ENCODE measurements at regions not wholly inside any gene's neighbourhood (a gene's known extent, or its start where the extent isn't known, plus 50 kb on each side); places are given as distances from the start of the nearest gene placed in this dataset.

- CTCF ChIA-PET: no interaction called here
- FAIRE-seq: no peak
- TF ChIP-seq RCOR1 (IDR thresholded peaks at IDR 0.05; ENCODE audit: low read depth, low read length) (no peak), CHD2 (IDR thresholded peaks at IDR 0.05; ENCODE audit: low read length, partially characterized antibody) (no peak), NPAS2 (CRISPR knock-in tag; IDR thresholded peaks at IDR 0.05; ENCODE audit: borderline replicate concordance) (no peak), HES2 (IDR thresholded peaks at IDR 0.05) (no peak), NFE2L2 (conservative IDR thresholded peaks at IDR 0.05; ENCODE audit: low read length) (no peak), ATOH8 (CRISPR knock-in tag; IDR thresholded peaks at IDR 0.05; ENCODE audit: low read depth) (no peak), HEYL (CRISPR knock-in tag; IDR thresholded peaks at IDR 0.05) (no peak), EHMT2 (IDR thresholded peaks at IDR 0.05; ENCODE audit: low read depth) (no peak), JUN (IDR thresholded peaks at IDR 0.05) (no peak), RFX5 (IDR thresholded peaks at IDR 0.05) (no peak)
- TF ChIP-seq, protein P1, sequence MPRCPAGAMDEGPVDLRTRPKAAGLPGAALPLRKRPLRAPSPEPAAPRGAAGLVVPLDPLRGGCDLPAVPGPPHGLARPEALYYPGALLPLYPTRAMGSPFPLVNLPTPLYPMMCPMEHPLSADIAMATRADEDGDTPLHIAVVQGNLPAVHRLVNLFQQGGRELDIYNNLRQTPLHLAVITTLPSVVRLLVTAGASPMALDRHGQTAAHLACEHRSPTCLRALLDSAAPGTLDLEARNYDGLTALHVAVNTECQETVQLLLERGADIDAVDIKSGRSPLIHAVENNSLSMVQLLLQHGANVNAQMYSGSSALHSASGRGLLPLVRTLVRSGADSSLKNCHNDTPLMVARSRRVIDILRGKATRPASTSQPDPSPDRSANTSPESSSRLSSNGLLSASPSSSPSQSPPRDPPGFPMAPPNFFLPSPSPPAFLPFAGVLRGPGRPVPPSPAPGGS (IDR thresholded peaks at IDR 0.05): no peak
- DNase-seq (ENCODE audit: low read depth in 1 of 2, low spot score in 1 of 2): no peak
- ATAC-seq: no peak
- H3K27ac ChIP-seq: no peak overlapping the region
- WGBS (ENCODE audit: missing lambda C conversion rate): 31% methylated on average over 5 of the region's 5 CpGs
- H3K4me1 ChIP-seq: no peaks in the 10 kb centered on the region
- H3K9me3 ChIP-seq: no peaks in the 10 kb centered on the region
- POLR2A ChIA-PET: no interaction called here
- H3K4me3 ChIP-seq: no peak overlapping the region
- H3K4me2 ChIP-seq: no peak overlapping the region
Measured at GRCh38 chr4:163911891-163912290, 417.4 kb downstream of the TMA16 start.

GRCh38 chr4:163913571-163913970 lies 419.1 kb downstream of the TMA16 start:
- Histone ChIP-seq H3K4me3 (no peak overlapping the region), H3K9me3 (no peaks in the 10 kb centered on the region), H3K4me2 (no peak overlapping the region), H3K27ac (no peak overlapping the region), H3K4me1 (no peaks in the 10 kb centered on the region)
- no peak for FAIRE-seq
- 33% methylated on average over 4 of the region's 4 CpGs for WGBS (ENCODE audit: missing lambda C conversion rate)
- CTCF ChIA-PET: no interaction called here
- no peak for ATAC-seq
- POLR2A ChIA-PET: no interaction called here
- DNase-seq (ENCODE audit: low read depth in 1 of 2, low spot score in 1 of 2): no peak
- TF ChIP-seq TP53 (CRISPR knock-in tag; IDR thresholded peaks at IDR 0.05) (no peak), SREBF2 (IDR thresholded peaks at IDR 0.05) (no peak), HDAC2 (IDR thresholded peaks at IDR 0.05) (no peak), RFX5 (IDR thresholded peaks at IDR 0.05) (no peak), EHF (CRISPR knock-in tag; IDR thresholded peaks at IDR 0.05) (no peak), MAFK (IDR thresholded peaks at IDR 0.05; ENCODE audit: partially characterized antibody) (no peak), USF2 (IDR thresholded peaks at IDR 0.05) (no peak), RAD21 (conservative IDR thresholded peaks at IDR 0.05 in 1 of 2, IDR thresholded peaks at IDR 0.05 in 1 of 2) (no peak), FOXS1 (CRISPR knock-in tag; IDR thresholded peaks at IDR 0.05) (no peak), CTCF (IDR thresholded peaks at IDR 0.05) (no peak), RCOR1 (IDR thresholded peaks at IDR 0.05; ENCODE audit: low read depth, low read length) (no peak), HOXA7 (CRISPR knock-in tag; IDR thresholded peaks at IDR 0.05) (no peak), CBX8 (IDR thresholded peaks at IDR 0.05) (no peak), MAZ (IDR thresholded peaks at IDR 0.05; ENCODE audit: borderline replicate concordance, low read depth, low read length) (no peak), HOXB5 (CRISPR knock-in tag; IDR thresholded peaks at IDR 0.05) (no peak), SMC3 (IDR thresholded peaks at IDR 0.05) (no peak)
- TF ChIP-seq, protein P2, sequence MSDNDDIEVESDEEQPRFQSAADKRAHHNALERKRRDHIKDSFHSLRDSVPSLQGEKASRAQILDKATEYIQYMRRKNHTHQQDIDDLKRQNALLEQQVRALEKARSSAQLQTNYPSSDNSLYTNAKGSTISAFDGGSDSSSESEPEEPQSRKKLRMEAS (IDR thresholded peaks at IDR 0.05): no peak
- TF ChIP-seq, protein P3, sequence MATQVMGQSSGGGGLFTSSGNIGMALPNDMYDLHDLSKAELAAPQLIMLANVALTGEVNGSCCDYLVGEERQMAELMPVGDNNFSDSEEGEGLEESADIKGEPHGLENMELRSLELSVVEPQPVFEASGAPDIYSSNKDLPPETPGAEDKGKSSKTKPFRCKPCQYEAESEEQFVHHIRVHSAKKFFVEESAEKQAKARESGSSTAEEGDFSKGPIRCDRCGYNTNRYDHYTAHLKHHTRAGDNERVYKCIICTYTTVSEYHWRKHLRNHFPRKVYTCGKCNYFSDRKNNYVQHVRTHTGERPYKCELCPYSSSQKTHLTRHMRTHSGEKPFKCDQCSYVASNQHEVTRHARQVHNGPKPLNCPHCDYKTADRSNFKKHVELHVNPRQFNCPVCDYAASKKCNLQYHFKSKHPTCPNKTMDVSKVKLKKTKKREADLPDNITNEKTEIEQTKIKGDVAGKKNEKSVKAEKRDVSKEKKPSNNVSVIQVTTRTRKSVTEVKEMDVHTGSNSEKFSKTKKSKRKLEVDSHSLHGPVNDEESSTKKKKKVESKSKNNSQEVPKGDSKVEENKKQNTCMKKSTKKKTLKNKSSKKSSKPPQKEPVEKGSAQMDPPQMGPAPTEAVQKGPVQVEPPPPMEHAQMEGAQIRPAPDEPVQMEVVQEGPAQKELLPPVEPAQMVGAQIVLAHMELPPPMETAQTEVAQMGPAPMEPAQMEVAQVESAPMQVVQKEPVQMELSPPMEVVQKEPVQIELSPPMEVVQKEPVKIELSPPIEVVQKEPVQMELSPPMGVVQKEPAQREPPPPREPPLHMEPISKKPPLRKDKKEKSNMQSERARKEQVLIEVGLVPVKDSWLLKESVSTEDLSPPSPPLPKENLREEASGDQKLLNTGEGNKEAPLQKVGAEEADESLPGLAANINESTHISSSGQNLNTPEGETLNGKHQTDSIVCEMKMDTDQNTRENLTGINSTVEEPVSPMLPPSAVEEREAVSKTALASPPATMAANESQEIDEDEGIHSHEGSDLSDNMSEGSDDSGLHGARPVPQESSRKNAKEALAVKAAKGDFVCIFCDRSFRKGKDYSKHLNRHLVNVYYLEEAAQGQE (IDR thresholded peaks at IDR 0.05): no peak
- TF ChIP-seq, protein P4, sequence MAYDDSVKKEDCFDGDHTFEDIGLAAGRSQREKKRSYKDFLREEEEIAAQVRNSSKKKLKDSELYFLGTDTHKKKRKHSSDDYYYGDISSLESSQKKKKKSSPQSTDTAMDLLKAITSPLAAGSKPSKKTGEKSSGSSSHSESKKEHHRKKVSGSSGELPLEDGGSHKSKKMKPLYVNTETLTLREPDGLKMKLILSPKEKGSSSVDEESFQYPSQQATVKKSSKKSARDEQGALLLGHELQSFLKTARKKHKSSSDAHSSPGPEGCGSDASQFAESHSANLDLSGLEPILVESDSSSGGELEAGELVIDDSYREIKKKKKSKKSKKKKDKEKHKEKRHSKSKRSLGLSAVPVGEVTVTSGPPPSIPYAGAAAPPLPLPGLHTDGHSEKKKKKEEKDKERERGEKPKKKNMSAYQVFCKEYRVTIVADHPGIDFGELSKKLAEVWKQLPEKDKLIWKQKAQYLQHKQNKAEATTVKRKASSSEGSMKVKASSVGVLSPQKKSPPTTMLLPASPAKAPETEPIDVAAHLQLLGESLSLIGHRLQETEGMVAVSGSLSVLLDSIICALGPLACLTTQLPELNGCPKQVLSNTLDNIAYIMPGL (CRISPR knock-in tag; IDR thresholded peaks at IDR 0.05; ENCODE audit: borderline replicate concordance): no peak

All from A549 (cell line).